CD4-positive, alpha-beta T cell treated with Interleukin-4 for 1 hour (primary cell): ENCODE measurements at regions not wholly inside any gene's neighbourhood (a gene's known extent, or its start where the extent isn't known, plus 50 kb on each side); places are given as distances from the start of the nearest gene placed in this dataset.
A peak's percentile ranks its signal among the peaks of the same experiment; 100 is the strongest.
"Not testable (repeated sequence)": the region's sequence is repeated elsewhere in the genome, so short reads cannot be mapped to it uniquely, and the experiment has no call there.

ENCODE experiments used
- DNase-seq, 2 donors: peaks; one replicate each; pipeline ENCODE4 v3.0.0-alpha.2; 2020 to 2022

GRCh38 chr6:153984811-153985210 lies 54.2 kb upstream of the OPRM1 start:
- no peak for DNase-seq

GRCh38 chr6:153980171-153980570 lies 58.9 kb upstream of the OPRM1 start:
- DNase-seq = no peak

GRCh38 chr6:153978911-153979548 lies 60.0 kb upstream of the OPRM1 start:
- DNase-seq = not testable (repeated sequence)

- DNase-seq = no peak
Measured at GRCh38 chr6:153976921-153977693, 61.9 kb upstream of the OPRM1 start.

GRCh38 chr6:153966001-153966400 lies 73.0 kb upstream of the OPRM1 start:
- DNase-seq = peak in 1 of 2 donors; percentile 15

GRCh38 chr6:153963352-153963751 lies 75.7 kb upstream of the OPRM1 start:
- DNase-seq = no peak

- no peak for DNase-seq
Measured at GRCh38 chr6:153962555-153962954, 76.5 kb upstream of the OPRM1 start.

GRCh38 chr6:153960741-153961140 lies 78.3 kb upstream of the OPRM1 start:
- DNase-seq = no peak

GRCh38 chr6:153960281-153960680 lies 78.8 kb upstream of the OPRM1 start:
- DNase-seq = no peak

- no peak for DNase-seq
Measured at GRCh38 chr6:153959276-153959675, 79.8 kb upstream of the OPRM1 start.

GRCh38 chr6:153958860-153959259 lies 80.2 kb upstream of the OPRM1 start:
- no peak for DNase-seq

- DNase-seq = no peak
Measured at GRCh38 chr6:153957394-153957793, 81.6 kb upstream of the OPRM1 start.

GRCh38 chr6:153956808-153957207 lies 82.2 kb upstream of the OPRM1 start:
- no peak for DNase-seq

- no peak for DNase-seq
Measured at GRCh38 chr6:153949616-153950015, 89.4 kb upstream of the OPRM1 start.

- DNase-seq = no peak
Measured at GRCh38 chr6:153947808-153948447, 91.1 kb upstream of the OPRM1 start.

GRCh38 chr6:153944201-153944600 lies 94.8 kb upstream of the OPRM1 start:
- DNase-seq = no peak

GRCh38 chr6:153942361-153942760 lies 96.7 kb upstream of the OPRM1 start:
- no peak for DNase-seq

- DNase-seq = no peak
Measured at GRCh38 chr6:153941768-153942167, 97.3 kb upstream of the OPRM1 start.

- DNase-seq = no peak
Measured at GRCh38 chr6:153938876-153939275, 100.2 kb upstream of the OPRM1 start.

- no peak for DNase-seq
Measured at GRCh38 chr6:153931431-153931830, 107.6 kb upstream of the OPRM1 start.

GRCh38 chr6:153927867-153928266 lies 111.2 kb upstream of the OPRM1 start:
- no peak for DNase-seq

- DNase-seq = no peak
Measured at GRCh38 chr6:153898360-153899059, 140.5 kb upstream of the OPRM1 start.

- no peak for DNase-seq
Measured at GRCh38 chr6:153882411-153882810, 156.6 kb upstream of the OPRM1 start.
